Breast epithelium (tissue), 4 donors: ENCODE measurements at regions not wholly inside any gene's neighbourhood (a gene's known extent, or its start where the extent isn't known, plus 50 kb on each side); places are given as distances from the start of the nearest gene placed in this dataset.

Experiments used
- DNase-seq, 2 donors: peaks; one replicate each; pipeline ENCODE4 v3.0.0-alpha.2; 2019; ENCODE audit warnings: low spot score in 2 of 2
- H3K27ac ChIP-seq, 2 donors: fragments of 200-600 bp; sonication (generic) in 1 of 2; one replicate each; pipeline ENCODE4 v1.5.1; 2016 to 2019; ENCODE audit warnings: mild to moderate bottlenecking in 1 of 2
- H3K27me3 ChIP-seq, 2 donors: fragments of 200-600 bp; sonication (generic) in 1 of 2; one replicate each; pipeline versions ENCODE4 v1.5.1 to v1.6.0; 2017 to 2019; ENCODE audit warnings: control low read depth in 1 of 2, mild to moderate bottlenecking in 1 of 2
- H3K36me3 ChIP-seq: fragments of 200-600 bp; one replicate; pipeline ENCODE4 v1.5.1; 2019
- H3K4me1 ChIP-seq, 2 donors: fragments of 200-600 bp; sonication (generic); one replicate each; pipeline ENCODE4 v1.5.1; 2016 to 2019; ENCODE audit warnings: control low read depth in 1 of 2
- H3K4me3 ChIP-seq, 3 donors: fragments of 200-600 bp; sonication (generic); 1 replicate in 2 of 3; 2 replicates in 1 of 3; pipeline ENCODE4 v1.5.1; 2016 to 2019; ENCODE audit warnings: mild to moderate bottlenecking in 3 of 3, moderate library complexity in 2 of 3
- H3K9me3 ChIP-seq, 2 donors: fragments of 200-600 bp; sonication (generic) in 1 of 2; one replicate each; pipeline ENCODE4 v1.5.1; 2016 to 2019; ENCODE audit warnings: control low read depth in 1 of 2
- POLR2A ChIP-seq: fragments of 450-650 bp; IDR thresholded peaks from one replicate; pipeline ENCODE4 v1.6.1; 2016; ENCODE audit warnings: antibody characterized with exemption, mild to moderate bottlenecking, moderate library complexity
- POLR2AphosphoS5 ChIP-seq, 3 donors: sonication (generic); formaldehyde crosslinking; IDR thresholded peaks; one replicate each; pipeline ENCODE4 v1.6.1; 2017; ENCODE audit warnings: antibody characterized with exemption in 3 of 3
- intact Hi-C: fragments of 100-400 bp; cut with DNase I; formaldehyde crosslinking; loops from one replicate; pipeline ENCODE4 v1.15.1; 2023; ENCODE audit warnings: low total_unique reads
- TF ChIP-seq, protein P1 (sequence below), 3 donors: fragments of 450-650 bp; IDR thresholded peaks; one replicate each; pipeline ENCODE4 v1.5.1; 2016 to 2017; ENCODE audit warnings: antibody characterized with exemption in 3 of 3, mild to moderate bottlenecking in 3 of 3, moderate library complexity in 3 of 3

DNA sequence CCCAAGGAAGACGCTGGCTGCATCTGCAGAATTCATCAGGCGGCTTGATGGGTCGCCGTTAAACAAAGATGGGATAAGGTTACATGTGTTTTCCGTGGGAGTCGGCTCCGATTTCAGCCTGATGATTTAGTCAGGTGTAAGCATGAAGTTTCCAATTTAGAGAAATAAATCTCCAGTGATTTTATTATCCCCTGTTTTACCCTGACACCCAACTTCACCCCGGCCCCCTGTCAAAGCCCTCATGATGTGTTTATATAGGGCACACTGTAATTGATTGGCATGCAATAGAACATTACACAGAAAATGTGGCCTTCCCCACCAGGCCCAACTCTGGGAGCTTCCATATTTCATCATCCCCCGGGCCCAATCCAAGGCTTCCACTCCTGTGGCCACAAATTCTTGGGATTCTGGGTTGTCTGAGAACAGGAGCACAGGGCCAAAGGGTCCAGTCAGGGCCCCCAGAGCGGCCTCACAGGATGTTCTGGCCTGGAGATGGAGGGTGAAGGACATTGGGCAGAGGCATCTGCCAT is 72.5 kb downstream of the FOXD2 start:
- Histone ChIP-seq H3K4me3 (no peak overlapping the region), H3K27ac (no peak overlapping the region), H3K4me1 (no peaks in the 10 kb centered on the region), H3K9me3 (no peaks in the 10 kb centered on the region), H3K27me3 (peaks cover 0 to 17% of the 10 kb centered on the region in 2 donors), H3K36me3 (no peaks in the 10 kb centered on the region)
- TF ChIP-seq, protein P1, sequence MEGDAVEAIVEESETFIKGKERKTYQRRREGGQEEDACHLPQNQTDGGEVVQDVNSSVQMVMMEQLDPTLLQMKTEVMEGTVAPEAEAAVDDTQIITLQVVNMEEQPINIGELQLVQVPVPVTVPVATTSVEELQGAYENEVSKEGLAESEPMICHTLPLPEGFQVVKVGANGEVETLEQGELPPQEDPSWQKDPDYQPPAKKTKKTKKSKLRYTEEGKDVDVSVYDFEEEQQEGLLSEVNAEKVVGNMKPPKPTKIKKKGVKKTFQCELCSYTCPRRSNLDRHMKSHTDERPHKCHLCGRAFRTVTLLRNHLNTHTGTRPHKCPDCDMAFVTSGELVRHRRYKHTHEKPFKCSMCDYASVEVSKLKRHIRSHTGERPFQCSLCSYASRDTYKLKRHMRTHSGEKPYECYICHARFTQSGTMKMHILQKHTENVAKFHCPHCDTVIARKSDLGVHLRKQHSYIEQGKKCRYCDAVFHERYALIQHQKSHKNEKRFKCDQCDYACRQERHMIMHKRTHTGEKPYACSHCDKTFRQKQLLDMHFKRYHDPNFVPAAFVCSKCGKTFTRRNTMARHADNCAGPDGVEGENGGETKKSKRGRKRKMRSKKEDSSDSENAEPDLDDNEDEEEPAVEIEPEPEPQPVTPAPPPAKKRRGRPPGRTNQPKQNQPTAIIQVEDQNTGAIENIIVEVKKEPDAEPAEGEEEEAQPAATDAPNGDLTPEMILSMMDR (IDR thresholded peaks at IDR 0.05) = no peak
- TF ChIP-seq POLR2A (no peak), POLR2AphosphoS5 (IDR thresholded peaks at IDR 0.05) (no peak)
- no peak for DNase-seq
- intact Hi-C loops = no loop called here

DNA sequence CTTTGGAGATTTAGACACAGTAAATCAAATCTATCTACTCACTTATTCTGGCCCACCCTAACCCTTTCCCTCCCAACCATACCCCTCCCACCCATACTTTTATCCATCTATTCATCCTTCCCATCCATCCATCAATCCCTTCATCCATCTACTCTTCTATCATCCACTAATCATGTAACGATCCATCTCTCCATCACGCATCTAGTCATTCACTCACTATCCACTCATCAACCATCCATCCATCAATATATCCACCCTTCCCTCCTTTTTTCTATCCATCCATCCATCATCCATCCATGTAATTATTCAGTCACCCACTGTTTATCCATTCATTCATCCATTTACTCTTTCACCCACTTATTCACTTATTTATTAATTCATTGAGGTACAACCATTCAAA is 74.0 kb downstream of the FOXD2 start:
- H3K27me3 ChIP-seq = peaks cover 0 to 17% of the 10 kb centered on the region in 2 donors
- TF ChIP-seq POLR2AphosphoS5 (IDR thresholded peaks at IDR 0.05) (no peak), POLR2A (no peak)
- TF ChIP-seq, protein P1 (IDR thresholded peaks at IDR 0.05) = no peak
- H3K36me3 ChIP-seq = no peaks in the 10 kb centered on the region
- H3K27ac ChIP-seq = no peak overlapping the region
- H3K9me3 ChIP-seq = no peaks in the 10 kb centered on the region
- no peaks in the 10 kb centered on the region for H3K4me1 ChIP-seq
- no peak for DNase-seq
- intact Hi-C loops = no loop called here
- no peak overlapping the region for H3K4me3 ChIP-seq

DNA sequence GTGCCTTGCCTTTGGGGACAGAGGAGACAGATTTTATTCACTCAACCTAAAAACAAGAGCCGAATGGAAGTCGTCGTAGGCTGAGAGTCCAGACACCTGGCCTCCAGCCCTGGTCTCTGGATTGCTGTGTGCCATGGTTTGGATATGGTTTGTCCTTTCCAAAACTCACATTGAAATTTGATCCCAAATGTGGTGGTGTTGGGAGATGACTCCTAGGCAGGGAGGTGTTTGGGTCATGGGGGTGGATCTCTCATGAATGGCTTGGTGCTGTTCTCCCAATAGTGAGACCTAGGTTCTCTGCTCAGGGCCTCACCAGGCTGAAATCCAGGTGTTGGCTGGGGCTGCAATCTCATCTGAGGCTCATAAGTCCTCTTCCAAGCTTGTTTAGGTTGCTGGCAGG is 75.5 kb downstream of the FOXD2 start:
- DNase-seq = no peak
- H3K4me1 ChIP-seq = no peaks in the 10 kb centered on the region
- no peak overlapping the region for H3K27ac ChIP-seq
- no peak for TF ChIP-seq POLR2AphosphoS5 (IDR thresholded peaks at IDR 0.05)
- no peak for TF ChIP-seq POLR2A
- TF ChIP-seq, protein P1 (IDR thresholded peaks at IDR 0.05) = no peak
- no peaks in the 10 kb centered on the region for H3K9me3 ChIP-seq
- H3K4me3 ChIP-seq = no peak overlapping the region
- H3K27me3 ChIP-seq = peaks cover 0 to 13% of the 10 kb centered on the region in 2 donors
- no peaks in the 10 kb centered on the region for H3K36me3 ChIP-seq
- intact Hi-C loops = no loop called here

DNA sequence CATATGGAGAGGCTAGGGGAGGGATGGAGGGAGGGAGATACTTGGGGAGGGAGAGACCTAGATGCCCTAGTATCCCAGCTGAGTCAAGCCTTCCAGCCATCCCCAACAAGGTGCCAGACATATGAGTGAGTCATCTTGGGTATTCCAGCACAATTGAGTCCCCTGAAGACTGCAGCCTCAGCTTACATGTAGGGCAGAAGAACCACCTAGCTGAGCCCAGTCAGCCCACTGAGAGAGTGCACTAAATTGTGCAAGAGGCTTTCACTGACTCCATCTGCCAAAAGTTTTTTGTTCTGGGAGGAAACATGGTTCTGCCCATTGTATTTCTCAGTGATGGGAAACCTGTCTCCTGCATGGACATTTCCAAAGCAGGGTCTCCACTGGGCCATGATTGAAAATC is 76.4 kb downstream of the FOXD2 start:
- DNase-seq = no peak
- Histone ChIP-seq H3K27ac (no peak overlapping the region), H3K9me3 (no peaks in the 10 kb centered on the region), H3K4me3 (no peak overlapping the region), H3K27me3 (peaks cover 0 to 8% of the 10 kb centered on the region in 2 donors), H3K36me3 (no peaks in the 10 kb centered on the region), H3K4me1 (no peaks in the 10 kb centered on the region)
- TF ChIP-seq, protein P1 (IDR thresholded peaks at IDR 0.05) = no peak
- no peak for TF ChIP-seq POLR2A
- no peak for TF ChIP-seq POLR2AphosphoS5 (IDR thresholded peaks at IDR 0.05)
- intact Hi-C loops = no loop called here

DNA sequence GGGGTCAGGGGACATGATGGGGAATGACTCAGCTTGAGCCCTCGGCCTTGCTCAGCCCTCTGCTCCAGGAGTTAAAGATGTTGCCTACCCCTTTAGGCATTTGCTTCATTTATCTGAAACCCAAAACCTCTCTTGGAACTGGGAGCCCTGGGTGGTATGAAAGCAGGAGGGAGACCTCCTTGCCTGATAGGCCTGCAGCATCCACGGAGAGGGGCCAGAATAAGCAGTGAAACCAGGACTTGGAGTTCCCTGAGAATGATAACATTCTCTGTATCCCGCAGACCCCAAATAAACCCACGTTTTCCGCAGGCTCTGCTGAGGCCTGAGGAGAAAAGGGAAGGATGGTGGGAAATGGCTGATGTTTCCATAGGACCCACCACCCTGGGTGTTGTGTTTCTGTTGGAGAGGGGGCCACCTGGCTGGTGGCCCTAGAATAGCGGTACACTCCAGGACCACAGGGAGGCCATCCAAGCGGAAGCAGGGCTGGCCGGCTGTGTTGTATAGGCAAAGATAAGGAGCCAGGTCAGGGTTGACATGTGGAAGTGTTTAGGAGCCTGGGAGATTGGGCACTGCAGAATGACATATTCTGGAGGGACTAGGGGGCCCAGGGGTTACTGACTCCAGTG is 77.4 kb downstream of the FOXD2 start:
- intact Hi-C loops = no loop called here
- TF ChIP-seq POLR2A = no peak
- TF ChIP-seq POLR2AphosphoS5 (IDR thresholded peaks at IDR 0.05) = no peak
- TF ChIP-seq, protein P1 (IDR thresholded peaks at IDR 0.05) = no peak
- Histone ChIP-seq H3K27me3 (no peaks in the 10 kb centered on the region), H3K27ac (no peak overlapping the region), H3K36me3 (no peaks in the 10 kb centered on the region), H3K9me3 (no peaks in the 10 kb centered on the region), H3K4me3 (no peak overlapping the region), H3K4me1 (no peaks in the 10 kb centered on the region)
- no peak for DNase-seq
